ENCODE measurements at regions not wholly inside any gene's neighbourhood (a gene's known extent, or its start where the extent isn't known, plus 50 kb on each side); places are given as distances from the start of the nearest gene placed in this dataset.

GRCh38 chr2:16022548-16023240 is 82.3 kb downstream of the MYCN start:
- no peak for DNase-seq (ENCODE audit: low read depth)

- no peak for DNase-seq (ENCODE audit: low read depth)
Measured at GRCh38 chr2:16021611-16022363, 81.4 kb downstream of the MYCN start.

DNA sequence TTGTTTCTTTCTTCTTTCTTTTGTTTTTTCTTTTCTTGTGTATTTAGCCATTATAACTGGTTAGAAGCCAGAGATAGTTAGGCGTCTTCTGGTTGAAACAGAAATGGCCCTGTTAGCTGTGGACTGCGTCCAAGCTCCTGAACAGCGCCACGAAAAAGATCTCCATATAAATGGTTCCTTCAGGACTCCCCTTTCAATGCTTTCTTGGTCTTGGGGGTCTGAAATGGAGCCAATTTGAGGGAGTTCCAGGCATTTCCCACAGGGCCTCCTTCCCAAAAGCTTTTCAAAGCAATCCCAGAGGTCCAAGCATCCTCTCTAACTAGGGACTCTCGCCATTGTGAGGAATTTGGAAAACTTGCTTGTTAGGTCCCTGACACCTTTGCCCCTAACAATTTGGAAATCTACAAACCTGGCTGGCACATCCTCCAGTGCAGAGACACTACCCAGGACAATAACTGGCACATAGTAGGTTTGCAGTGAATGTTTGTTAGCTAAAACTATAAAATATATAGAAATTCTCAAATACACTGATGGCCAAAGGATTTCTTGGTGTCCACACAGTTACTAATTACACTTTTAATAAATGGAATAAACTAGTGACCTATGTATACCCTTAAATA is 80.1 kb downstream of the MYCN start:
- DNase-seq (ENCODE audit: low read depth), result no peak

- no peak for DNase-seq (ENCODE audit: low read depth)
Measured at GRCh38 chr2:16019617-16020351, 79.4 kb downstream of the MYCN start.

- DNase-seq (ENCODE audit: low read depth), result no peak
Measured at GRCh38 chr2:16019060-16019480, 78.7 kb downstream of the MYCN start.

DNA sequence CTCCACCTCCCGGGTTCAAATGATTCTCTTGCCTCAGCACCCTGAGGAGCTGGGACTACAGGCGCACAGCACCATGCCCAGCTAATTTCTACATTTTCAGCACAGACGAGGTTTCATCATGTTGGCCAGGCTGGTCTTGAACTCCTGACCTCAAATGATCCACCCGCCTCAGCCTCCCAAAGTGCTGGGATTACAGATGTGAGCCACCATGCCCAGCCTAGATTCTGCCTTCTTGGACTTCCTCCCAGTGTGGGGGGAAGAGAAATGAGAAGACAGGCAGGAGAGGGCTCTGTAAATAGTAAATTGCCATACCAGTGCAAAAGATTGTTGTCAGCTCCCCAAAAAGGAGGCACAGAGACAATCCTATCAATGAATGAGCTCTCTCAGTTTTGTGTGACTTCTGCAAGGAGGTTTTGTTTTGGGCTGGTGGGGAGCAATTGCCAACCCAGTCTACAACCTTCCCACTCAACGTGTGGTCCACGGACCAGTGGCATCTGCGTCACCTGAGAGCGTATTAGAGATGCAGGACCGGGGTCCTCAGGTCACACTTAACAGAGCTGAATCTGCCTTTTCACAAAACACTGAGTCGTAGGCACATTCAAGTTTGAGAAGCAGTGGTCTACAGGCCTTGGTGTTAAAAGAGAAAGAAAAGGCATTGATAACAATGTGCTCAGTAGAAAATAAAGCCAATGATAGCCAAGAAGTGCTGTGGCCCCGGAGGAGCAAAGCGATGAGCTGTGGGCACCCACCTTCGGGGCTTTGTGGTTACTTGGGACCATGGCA is 78.1 kb downstream of the MYCN start:
- no peak for DNase-seq (ENCODE audit: low read depth)

DNA sequence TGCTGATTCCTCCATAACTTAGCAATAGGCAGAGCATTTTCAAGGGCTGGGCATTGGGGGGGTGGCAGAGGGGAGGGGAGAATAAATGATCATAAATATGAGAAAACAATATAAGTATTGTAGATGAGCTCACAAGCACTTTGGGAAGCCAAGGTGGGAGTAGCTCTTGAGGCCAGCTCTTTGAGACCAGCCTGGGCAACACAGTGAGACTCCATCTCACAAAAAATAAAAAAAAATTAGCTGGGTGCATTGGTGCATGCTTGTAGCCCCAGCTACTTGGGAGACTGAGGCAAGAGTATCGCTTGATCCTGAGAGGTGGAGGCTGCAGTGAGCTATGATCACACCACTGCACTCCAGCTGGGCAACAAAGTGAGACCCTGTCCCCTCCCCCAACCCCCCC is 75.9 kb downstream of the MYCN start:
- no peak for DNase-seq (ENCODE audit: low read depth)

DNA sequence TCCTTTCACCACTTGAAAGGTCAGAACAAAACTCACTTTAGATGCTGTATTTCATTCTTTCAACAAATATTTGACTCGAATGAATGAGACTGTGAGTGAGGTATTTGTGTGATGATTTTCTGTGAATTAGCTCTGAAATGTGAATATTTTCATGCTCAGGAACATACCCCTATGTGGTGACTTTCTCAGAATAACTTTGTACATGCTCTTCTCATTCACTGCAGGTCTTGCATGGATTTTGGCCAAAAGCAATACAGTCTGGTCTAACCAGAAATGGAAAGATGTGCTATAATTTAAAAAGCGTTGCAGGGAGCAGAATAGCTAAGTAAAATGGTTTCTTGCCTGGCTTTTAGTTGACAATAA is 75.5 kb downstream of the MYCN start:
- no peak for DNase-seq (ENCODE audit: low read depth)

GRCh38 chr2:16015210-16015902 is 75.0 kb downstream of the MYCN start:
- no peak for DNase-seq (ENCODE audit: low read depth)

GRCh38 chr2:16014802-16015201 is 74.5 kb downstream of the MYCN start:
- DNase-seq (ENCODE audit: low read depth), result no peak

DNA sequence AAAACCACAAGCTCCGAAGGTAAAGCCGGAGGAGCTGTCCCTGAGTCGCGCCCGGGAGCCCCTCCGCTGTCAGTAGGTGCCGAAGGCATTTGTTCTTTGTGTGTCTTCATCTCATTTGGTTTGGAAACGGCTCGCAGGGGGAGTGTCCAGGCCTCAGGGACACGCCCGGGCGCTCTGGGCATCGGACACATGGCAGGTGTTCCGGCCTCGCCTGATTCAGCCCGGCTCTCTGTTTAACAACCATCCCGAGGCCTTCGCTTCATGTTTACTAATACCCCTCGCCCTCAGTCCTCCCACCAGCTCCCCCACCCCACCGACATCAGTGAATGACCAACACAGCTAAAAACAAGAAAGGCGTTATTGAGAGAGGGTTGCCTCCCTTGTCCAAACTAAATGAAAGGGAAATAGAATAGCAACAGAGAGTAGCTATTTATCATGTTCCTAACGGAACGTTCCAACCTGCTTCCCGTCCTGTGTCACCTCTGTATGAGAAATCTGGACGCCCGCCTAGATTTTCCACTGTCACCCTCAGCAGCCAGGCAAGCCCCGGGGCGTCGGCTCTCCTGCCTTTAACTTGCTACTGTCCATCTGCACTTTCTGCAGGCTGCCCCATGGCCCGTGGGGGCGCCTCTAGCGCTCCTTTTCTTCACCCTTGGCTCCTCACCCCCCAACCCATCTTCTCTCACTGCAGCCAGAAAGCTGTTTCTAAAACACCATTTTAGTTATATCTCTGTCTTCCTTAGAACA is 73.9 kb downstream of the MYCN start:
- no peak for DNase-seq (ENCODE audit: low read depth)

DNA sequence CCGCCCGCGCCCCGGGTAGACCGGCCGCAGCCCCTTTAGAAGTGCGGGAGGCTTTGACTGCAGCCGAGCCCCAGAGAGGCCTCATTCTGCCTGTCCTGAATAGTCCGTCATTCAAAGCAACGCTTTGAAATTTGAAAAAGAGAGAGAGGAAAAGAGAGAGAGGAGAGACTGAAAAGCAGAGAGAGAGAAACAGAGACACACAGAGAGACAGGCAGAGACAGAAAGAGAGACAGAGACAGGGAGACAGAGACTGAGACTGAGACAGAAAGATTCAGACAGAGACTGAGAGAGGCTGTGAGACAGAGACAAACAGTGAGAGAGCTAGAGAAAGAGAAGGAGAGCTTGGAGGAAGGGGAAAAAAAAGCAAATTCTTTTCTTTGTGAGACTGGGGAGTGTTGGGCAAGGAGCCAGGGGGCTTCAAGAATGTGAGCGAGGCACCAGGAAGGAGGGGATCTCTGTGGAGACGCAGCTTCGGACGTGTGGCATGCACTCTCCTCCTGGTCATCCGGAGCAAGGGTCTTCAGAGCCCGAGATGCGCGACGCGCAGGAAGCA is 73.1 kb downstream of the MYCN start:
- no peak for DNase-seq (ENCODE audit: low read depth)

DNA sequence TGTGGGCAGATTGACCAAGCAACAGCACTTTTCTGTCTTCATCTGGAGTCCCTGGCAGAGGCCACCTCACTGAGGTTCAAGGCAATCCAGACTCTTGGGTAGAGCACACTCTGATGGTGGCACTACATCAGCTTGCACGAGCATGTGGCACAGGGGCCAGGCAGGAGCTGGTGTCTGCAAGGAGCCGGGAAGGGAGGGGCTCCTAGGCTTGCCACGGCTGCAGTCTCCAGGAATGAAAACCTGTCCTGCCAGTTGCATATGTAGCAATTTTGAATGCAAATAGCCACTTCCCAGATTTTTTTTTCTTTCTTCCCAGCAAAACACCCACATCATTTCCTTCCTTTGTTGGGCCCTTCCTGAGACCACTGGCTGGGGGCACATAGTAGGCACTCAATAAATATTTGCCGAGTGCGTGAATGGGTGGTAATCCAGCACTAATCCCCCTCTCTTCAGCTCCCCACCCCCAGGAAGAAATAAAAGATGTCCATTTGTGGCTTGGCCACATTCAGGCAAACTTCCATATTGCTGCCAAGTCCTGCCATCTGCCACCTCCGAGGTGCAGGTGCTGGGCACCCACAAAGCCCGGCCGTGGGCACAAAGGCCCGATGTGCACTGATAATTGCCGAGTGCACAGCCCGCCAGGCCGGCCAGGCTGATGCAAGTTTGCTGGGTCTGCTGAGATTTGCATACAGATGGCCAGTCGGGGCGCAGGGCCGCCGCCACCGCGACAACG is 72.4 kb downstream of the MYCN start:
- no peak for DNase-seq (ENCODE audit: low read depth)

DNA sequence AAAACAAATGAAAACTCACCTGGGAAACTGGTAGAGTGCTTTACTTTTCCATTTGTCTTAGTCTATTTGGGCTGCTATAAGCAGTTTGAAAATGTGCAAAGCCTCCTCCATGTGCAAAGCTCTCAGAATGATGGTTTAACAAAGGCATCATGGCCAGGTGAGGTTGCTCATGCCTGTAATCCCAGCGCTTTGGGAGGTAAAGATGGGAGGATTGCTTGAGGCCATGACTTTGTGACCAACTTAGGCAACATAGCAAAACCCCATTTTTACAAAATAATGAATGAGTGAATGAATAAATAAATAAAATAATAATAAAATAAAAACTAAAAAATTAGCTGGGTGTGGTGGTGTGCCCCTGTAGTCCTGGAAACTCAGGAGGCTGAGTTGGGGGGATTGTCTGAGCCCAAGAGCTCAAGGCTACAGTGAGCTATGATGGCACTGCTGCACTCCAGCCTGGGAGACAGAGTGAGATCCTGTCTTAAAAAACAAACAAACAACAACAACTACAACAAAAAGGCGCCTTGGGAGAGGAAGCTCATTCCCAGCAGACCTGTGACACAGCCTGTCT is 71.8 kb downstream of the MYCN start:
- DNase-seq (ENCODE audit: low read depth), result no peak

- no peak for DNase-seq (ENCODE audit: low read depth)
Measured at GRCh38 chr2:16011621-16011960, 71.2 kb downstream of the MYCN start.

DNA sequence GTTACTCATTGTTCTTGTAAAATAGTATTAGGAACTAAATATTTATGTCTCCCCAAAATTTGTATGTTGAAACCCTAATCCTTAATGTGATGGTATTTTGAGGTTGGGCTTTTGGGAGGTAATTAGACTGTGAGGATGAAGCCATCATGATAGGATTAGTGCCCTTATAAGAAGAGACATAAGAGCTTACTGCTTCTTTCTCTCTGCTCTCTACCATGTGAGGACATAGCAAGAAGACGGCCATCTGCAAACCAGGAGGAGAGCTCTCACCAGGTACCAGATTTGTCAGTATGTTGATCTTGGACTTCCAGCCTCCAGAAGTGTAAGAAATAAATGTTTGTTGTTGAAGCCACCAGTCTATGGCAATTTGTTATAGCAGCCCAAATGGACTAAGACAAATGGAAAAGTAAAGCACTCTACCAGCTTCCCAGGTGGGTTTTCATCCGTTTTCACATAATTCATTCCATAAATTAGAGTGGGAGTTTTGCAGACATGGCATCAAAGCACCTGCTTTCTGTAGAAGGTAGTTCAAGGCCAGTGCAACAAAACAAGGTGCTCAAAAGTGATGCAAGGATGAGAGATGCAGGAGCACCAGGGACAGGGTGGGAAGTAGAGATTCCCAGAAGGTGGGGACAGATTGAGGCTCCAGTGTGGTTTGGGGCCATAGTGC is 70.7 kb downstream of the MYCN start:
- no peak for DNase-seq (ENCODE audit: low read depth)

DNA sequence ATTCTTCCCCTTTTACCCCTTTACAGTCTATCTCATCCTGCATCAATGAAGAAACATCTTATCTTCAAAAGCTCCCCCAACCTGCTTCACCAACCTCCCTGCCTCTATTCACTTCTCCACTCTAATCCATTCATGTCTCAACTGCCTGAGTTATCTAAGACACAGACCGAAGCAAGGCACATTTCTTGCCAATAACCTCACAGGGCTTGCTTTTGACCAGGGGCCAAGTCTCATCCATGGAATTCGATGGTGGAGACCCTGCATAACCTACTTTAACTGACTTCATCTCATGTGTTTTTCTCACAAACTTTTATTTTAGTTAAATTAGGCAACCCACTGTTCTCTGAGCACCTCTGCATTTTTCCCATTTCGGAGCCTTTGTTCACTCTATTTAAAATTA is 69.7 kb downstream of the MYCN start:
- DNase-seq (ENCODE audit: low read depth), result no peak

- DNase-seq (ENCODE audit: low read depth), result no peak
Measured at GRCh38 chr2:16009560-16009959, 69.2 kb downstream of the MYCN start.

DNA sequence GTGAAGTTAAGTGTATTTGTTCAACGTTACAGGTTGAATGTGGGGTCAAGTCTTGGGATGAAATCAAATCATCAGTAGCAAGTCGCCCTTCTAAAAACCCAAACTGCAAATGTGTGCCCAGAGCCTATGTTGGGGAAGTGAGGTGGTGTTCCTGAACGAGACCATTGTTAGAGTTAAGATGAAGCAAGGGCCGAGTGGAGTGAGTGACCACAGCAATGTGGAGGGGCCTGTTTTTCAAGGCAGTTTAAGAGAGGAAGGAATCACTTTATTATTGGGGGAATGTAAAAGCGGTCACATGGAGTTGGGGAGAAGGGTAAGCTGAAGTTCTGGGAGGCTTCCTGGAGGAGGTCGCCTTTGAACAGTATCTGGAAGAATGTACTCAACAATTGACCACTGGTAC is 68.5 kb downstream of the MYCN start:
- no peak for DNase-seq (ENCODE audit: low read depth)

All from RPMI7951 (cell line).